Testis (tissue), 2 donors: ENCODE measurements at regions not wholly inside any gene's neighbourhood (a gene's known extent, or its start where the extent isn't known, plus 50 kb on each side); places are given as distances from the start of the nearest gene placed in this dataset.

ENCODE experiments used
- CTCF ChIP-seq, 3 experiments: fragments of 450-650 bp in 2 of 3; fragments of 200-600 bp in 1 of 3; sonication (generic) in 1 of 3; IDR thresholded peaks; one replicate each; pipeline ENCODE4 v1.5.1; 2016 to 2019; ENCODE audit warnings: antibody characterized with exemption in 3 of 3, mild to moderate bottlenecking in 2 of 3, moderate library complexity in 1 of 3
- POLR2A ChIP-seq: fragments of 450-650 bp; IDR thresholded peaks from one replicate; pipeline ENCODE4 v1.6.1; 2017; ENCODE audit warnings: antibody characterized with exemption, mild to moderate bottlenecking, moderate library complexity

- no peak for TF ChIP-seq CTCF (IDR thresholded peaks at IDR 0.05)
- no peak for TF ChIP-seq POLR2A
Observed at GRCh38 chr3:68018275-68018674, 363.9 kb upstream of the SUCLG2 start.
